AG04450 (cell line): ENCODE measurements at regions not wholly inside any gene's neighbourhood (a gene's known extent, or its start where the extent isn't known, plus 50 kb on each side); places are given as distances from the start of the nearest gene placed in this dataset.

Experiments
- CTCF ChIA-PET: fragments of 300-600, 350-600 bp; formaldehyde crosslinking; extraction: SDS; loops from one replicate; lab custom pipeline; 2022; ENCODE audit warnings: antibody characterized with exemption, inconsistent platforms; lab: Charles Lee
- POLR2A ChIA-PET: fragments of 350-600 bp; formaldehyde crosslinking; extraction: SDS; loops from one replicate; lab custom pipeline; 2021; ENCODE audit warnings: antibody characterized with exemption, inconsistent platforms; lab: Yijun Ruan, JAX
- DNase-seq: peaks from one replicate; pipeline ENCODE4 v3.0.0-alpha.2; 2011; ENCODE audit warnings: low read depth, low spot score
- H3K27ac ChIP-seq: one replicate; pipeline ENCODE4 v1.5.1; 2012; ENCODE audit warnings: low read depth, low read length, control low read depth
- H3K27me3 ChIP-seq: one replicate; pipeline ENCODE4 v1.6.0; 2012; ENCODE audit warnings: low read length; ENCODE audit not compliant: control insufficient read depth, insufficient read depth
- H3K4me3 ChIP-seq: 2 replicates; pipeline ENCODE4 v1.5.1; 2011; ENCODE audit warnings: mild to moderate bottlenecking, low read depth, low read length, control low read depth
- H3K9me3 ChIP-seq: 2 replicates; pipeline ENCODE4 v1.5.1; 2012; ENCODE audit warnings: low read length; ENCODE audit not compliant: control insufficient read depth, insufficient read depth
- TF ChIP-seq, protein P1 (sequence below): IDR thresholded peaks from 2 replicates; pipeline ENCODE4 v1.5.1; 2011; ENCODE audit warnings: low read depth, low read length, control low read depth, inconsistent platforms

DNA sequence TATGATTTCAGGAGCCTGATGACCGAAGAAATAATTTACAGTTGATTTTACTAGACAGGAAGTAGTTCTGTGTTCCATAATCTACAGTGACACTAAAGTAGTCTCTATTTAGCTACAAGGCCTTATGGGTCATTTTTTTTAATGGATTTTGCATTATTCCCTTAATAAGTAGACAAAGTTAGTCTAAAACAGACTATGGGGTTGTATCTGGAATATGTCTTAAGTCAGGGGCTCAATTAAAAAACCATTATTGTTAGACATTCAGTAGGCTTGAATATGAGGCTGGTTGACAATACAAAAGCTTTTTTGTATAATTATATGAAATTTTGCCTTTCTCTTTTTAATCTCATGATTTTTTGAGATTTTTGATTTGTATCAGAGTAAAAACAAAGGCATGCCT is 820.0 kb upstream of the SEMA6D start:
- H3K9me3 ChIP-seq = no peaks in the 10 kb centered on the region
- H3K4me3 ChIP-seq = no peak overlapping the region
- no peak overlapping the region for H3K27ac ChIP-seq
- DNase-seq = no peak
- TF ChIP-seq, protein P1, sequence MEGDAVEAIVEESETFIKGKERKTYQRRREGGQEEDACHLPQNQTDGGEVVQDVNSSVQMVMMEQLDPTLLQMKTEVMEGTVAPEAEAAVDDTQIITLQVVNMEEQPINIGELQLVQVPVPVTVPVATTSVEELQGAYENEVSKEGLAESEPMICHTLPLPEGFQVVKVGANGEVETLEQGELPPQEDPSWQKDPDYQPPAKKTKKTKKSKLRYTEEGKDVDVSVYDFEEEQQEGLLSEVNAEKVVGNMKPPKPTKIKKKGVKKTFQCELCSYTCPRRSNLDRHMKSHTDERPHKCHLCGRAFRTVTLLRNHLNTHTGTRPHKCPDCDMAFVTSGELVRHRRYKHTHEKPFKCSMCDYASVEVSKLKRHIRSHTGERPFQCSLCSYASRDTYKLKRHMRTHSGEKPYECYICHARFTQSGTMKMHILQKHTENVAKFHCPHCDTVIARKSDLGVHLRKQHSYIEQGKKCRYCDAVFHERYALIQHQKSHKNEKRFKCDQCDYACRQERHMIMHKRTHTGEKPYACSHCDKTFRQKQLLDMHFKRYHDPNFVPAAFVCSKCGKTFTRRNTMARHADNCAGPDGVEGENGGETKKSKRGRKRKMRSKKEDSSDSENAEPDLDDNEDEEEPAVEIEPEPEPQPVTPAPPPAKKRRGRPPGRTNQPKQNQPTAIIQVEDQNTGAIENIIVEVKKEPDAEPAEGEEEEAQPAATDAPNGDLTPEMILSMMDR = no peak
- ChIA-PET CTCF (no interaction called here), POLR2A (no interaction called here)
- no peaks in the 10 kb centered on the region for H3K27me3 ChIP-seq

DNA sequence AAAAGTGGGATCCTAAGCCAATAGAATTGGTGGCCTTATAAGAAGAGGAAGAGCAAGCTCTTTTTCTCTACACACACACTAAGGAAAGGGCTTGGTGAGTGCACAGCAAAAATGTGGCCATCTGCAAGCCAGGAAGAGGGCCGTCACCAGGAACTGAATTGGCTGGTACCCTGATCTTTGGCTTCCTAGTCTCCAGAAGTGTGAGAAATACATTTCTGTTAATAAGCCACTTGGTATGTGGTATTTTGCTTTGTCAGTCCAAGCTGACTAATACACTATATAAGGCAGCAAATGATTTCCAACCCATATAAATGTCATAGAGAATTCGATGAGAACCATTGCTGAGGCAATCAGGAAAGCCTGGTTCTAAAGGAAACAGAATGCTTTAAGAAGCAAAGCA is 816.3 kb upstream of the SEMA6D start:
- no peak for DNase-seq
- no peak overlapping the region for H3K27ac ChIP-seq
- no peak overlapping the region for H3K4me3 ChIP-seq
- H3K9me3 ChIP-seq = no peaks in the 10 kb centered on the region
- TF ChIP-seq, protein P1 = no peak
- no peaks in the 10 kb centered on the region for H3K27me3 ChIP-seq
- CTCF ChIA-PET = no interaction called here
- POLR2A ChIA-PET = no interaction called here

DNA sequence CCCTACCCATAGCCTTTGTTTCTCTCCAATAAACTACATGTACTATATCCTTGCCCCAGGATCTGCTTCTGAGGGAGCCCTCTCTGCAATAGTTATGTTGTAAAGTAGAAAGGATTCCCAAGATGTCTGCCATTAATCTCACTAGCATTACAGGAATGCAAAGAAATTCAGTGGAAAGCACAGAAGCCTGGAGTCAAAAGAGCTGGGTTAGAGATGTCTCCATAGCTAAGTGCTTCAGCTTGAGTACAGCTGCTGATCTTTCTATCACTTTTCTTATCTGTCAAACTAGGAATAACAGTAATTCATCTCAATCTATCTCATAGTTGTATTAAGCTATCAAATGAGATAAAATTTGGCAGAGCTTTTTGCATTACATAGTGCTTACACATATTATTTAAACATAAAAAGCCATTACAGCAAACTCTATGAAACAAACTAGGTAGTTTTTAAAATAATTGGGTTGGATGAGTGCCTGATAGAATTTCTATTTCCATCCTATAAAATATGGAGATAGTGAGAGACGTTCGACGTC is 799.5 kb upstream of the SEMA6D start:
- no peak for DNase-seq
- TF ChIP-seq, protein P1 = no peak
- H3K27me3 ChIP-seq = no peaks in the 10 kb centered on the region
- ChIA-PET POLR2A (no interaction called here), CTCF (no interaction called here)
- no peak overlapping the region for H3K4me3 ChIP-seq
- peaks cover 7% of the 10 kb centered on the region for H3K9me3 ChIP-seq
- H3K27ac ChIP-seq = no peak overlapping the region

DNA sequence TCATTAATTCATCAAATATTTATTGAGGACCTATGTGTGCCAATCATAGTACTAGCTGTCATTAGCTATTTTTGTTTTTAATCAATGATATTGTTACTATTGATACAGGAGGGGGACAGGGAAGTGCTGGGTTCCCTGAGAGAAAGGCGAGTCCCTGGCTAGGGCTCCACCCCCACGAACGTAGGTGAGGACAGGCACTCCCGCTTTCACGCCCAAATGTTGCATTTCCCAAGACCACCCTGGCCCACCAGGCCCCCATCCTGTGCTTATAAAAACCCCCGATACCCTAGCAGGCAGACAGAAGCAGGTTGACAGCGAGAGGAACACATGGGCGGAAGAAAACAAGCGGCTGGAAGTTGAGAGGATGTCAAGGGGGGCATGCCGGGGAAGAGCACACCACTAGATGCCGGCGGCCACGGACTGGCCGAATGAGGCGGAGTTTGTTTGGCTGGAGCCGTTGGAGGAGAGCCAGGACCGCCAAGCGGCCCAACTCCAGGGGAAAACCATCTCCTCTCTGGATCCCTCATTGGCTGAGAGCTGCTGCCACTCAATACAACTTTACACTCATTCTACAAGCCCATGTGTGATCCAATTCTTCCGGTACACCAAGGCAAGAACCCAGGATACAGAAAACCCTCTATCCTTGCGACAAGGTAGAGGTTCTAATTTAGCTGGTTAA is 798.7 kb upstream of the SEMA6D start:
- DNase-seq = no peak
- no peak overlapping the region for H3K27ac ChIP-seq
- H3K9me3 ChIP-seq = peaks cover 7% of the 10 kb centered on the region
- TF ChIP-seq, protein P1 = no peak
- H3K27me3 ChIP-seq = no peaks in the 10 kb centered on the region
- no peak overlapping the region for H3K4me3 ChIP-seq
- CTCF ChIA-PET = no interaction called here
- POLR2A ChIA-PET = no interaction called here

- Histone ChIP-seq H3K9me3 (peaks cover 11% of the 10 kb centered on the region), H3K27me3 (no peaks in the 10 kb centered on the region), H3K27ac (no peak overlapping the region), H3K4me3 (no peak overlapping the region)
- DNase-seq = no peak
- POLR2A ChIA-PET = no interaction called here
- CTCF ChIA-PET = no interaction called here
- TF ChIP-seq, protein P1 = no peak
Measured at GRCh38 chr15:46921891-46922290, 795.4 kb upstream of the SEMA6D start.
